Tibial artery (tissue), 4 donors: ENCODE measurements at regions not wholly inside any gene's neighbourhood (a gene's known extent, or its start where the extent isn't known, plus 50 kb on each side); places are given as distances from the start of the nearest gene placed in this dataset.
"Not testable (repeated sequence)": the region's sequence is repeated elsewhere in the genome, so short reads cannot be mapped to it uniquely, and the experiment has no call there.

Experiments used
- DNase-seq, 2 donors: peaks; one replicate each; pipeline ENCODE4 v3.0.0-alpha.2; 2019
- H3K27ac ChIP-seq, 2 donors: fragments of 200-600 bp; sonication (generic) in 1 of 2; 1 replicate in 1 of 2; 2 replicates in 1 of 2; pipeline ENCODE4 v1.5.1; 2018 to 2019; ENCODE audit warnings: mild to moderate bottlenecking in 1 of 2
- H3K27me3 ChIP-seq, 2 donors: fragments of 200-600 bp; sonication (generic) in 1 of 2; one replicate each; pipeline versions ENCODE4 v1.5.1 to v1.6.0; 2016 to 2019
- H3K36me3 ChIP-seq, 3 donors: fragments of 200-600 bp; sonication (generic) in 2 of 3; one replicate each; pipeline ENCODE4 v1.5.1; 2016 to 2019; ENCODE audit warnings: mild to moderate bottlenecking in 2 of 3
- H3K4me1 ChIP-seq, 4 donors: fragments of 200-600 bp; sonication (generic) in 2 of 4; 1 replicate in 3 of 4; 2 replicates in 1 of 4; pipeline ENCODE4 v1.5.1; 2016 to 2019
- H3K4me3 ChIP-seq, 2 donors: fragments of 200-600 bp; sonication (generic) in 1 of 2; 1 replicate in 1 of 2; 2 replicates in 1 of 2; pipeline ENCODE4 v1.5.1; 2018 to 2019; ENCODE audit warnings: mild to moderate bottlenecking in 2 of 2
- H3K9me3 ChIP-seq, 3 donors: fragments of 200-600 bp; sonication (generic) in 1 of 3; one replicate each; pipeline ENCODE4 v1.5.1; 2016 to 2019
- intact Hi-C: fragments of 100-400 bp; cut with DNase I; formaldehyde crosslinking; loops from one replicate; pipeline ENCODE4 v1.15.0; 2023; ENCODE audit warnings: low total_unique reads
- TF ChIP-seq, protein P1 (sequence below), 2 experiments: fragments of 200-600 bp in 1 of 2; fragments of 450-650 bp in 1 of 2; IDR thresholded peaks; one replicate each; pipeline ENCODE4 v1.5.1; 2017 to 2019; ENCODE audit warnings: antibody characterized with exemption in 2 of 2, mild to moderate bottlenecking in 1 of 2, moderate library complexity in 1 of 2

DNA sequence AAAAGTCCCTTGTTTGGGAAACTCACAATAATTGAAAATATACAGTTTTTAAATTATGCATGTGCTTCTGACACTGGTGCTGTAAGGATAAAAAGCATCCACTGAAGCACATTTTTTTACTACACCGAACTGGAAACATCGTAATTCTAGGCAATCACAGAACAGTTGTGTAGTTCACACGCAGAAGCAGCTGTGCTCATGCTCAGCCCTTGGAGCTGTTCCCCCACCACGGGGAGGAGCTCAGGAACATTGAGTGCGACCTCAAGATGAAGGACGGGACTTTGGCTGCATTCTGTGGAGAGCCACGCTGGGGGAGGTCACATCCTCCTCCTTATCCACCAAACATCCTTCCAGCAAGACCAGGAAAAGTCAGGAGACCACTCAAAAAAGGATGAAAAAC is 466.3 kb upstream of the CDH4 start:
- Histone ChIP-seq H3K27ac (no peak overlapping the region), H3K36me3 (no peaks in the 10 kb centered on the region), H3K9me3 (no peaks in the 10 kb centered on the region), H3K4me3 (no peak overlapping the region), H3K27me3 (no peaks in the 10 kb centered on the region), H3K4me1 (no peaks in the 10 kb centered on the region)
- intact Hi-C loops = no loop called here
- no peak for DNase-seq
- TF ChIP-seq, protein P1, sequence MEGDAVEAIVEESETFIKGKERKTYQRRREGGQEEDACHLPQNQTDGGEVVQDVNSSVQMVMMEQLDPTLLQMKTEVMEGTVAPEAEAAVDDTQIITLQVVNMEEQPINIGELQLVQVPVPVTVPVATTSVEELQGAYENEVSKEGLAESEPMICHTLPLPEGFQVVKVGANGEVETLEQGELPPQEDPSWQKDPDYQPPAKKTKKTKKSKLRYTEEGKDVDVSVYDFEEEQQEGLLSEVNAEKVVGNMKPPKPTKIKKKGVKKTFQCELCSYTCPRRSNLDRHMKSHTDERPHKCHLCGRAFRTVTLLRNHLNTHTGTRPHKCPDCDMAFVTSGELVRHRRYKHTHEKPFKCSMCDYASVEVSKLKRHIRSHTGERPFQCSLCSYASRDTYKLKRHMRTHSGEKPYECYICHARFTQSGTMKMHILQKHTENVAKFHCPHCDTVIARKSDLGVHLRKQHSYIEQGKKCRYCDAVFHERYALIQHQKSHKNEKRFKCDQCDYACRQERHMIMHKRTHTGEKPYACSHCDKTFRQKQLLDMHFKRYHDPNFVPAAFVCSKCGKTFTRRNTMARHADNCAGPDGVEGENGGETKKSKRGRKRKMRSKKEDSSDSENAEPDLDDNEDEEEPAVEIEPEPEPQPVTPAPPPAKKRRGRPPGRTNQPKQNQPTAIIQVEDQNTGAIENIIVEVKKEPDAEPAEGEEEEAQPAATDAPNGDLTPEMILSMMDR (IDR thresholded peaks at IDR 0.05) = no peak

DNA sequence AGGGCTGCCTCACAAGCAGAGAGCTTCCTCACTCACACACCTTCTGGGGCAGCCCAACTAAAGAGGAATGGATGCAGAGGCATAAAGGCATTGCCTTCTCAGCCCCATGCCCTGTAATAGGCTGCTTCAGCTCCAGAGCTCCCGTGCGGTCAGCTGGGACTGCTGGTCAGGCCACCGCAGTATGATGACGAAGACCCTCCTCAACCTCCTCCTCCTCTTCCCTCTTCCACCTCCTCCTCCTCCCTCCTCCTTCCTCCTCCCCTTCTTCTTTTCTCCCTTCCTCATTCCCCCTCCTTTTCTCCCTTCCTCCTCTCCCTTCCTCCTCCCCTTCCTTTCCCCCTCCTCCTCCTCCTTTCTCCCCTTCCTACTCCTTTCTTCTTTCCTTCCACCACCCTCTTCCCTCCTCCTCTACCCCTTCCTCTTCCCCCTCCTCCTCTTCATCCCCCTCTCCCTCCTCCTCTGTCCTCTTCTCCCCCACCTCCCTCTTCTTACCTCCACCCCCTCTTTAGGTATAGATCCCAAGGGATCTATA is 465.3 kb upstream of the CDH4 start:
- no peak for DNase-seq

DNA sequence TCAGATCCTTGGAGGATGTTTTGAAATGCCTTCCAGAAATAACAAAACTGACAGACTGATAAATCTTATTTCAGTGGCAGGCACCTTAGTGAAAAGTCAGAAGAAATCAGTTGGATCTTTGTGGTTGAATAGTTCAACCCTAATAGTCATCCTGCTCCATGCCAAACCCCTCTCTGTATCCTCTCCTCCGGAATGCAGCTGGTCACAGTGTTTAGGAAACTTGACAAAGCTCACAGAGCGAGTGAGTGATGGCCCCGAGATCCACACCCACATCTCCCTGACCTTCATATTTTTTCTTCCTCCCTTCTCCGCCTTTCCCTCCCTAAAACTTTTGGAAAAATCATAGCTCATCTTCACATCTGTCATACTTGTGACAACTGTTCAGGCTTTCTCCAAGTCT is 464.8 kb upstream of the CDH4 start:
- DNase-seq = no peak
- Histone ChIP-seq H3K4me1 (no peaks in the 10 kb centered on the region), H3K27me3 (no peaks in the 10 kb centered on the region), H3K36me3 (no peaks in the 10 kb centered on the region), H3K9me3 (no peaks in the 10 kb centered on the region), H3K27ac (no peak overlapping the region), H3K4me3 (no peak overlapping the region)
- intact Hi-C loops = no loop called here
- TF ChIP-seq, protein P1 (IDR thresholded peaks at IDR 0.05) = no peak

More for the DNA sequence above, 465.3 kb upstream of the CDH4 start:
- Histone ChIP-seq H3K27ac (no peak overlapping the region), H3K27me3 (no peaks in the 10 kb centered on the region), H3K36me3 (no peaks in the 10 kb centered on the region), H3K4me1 (no peaks in the 10 kb centered on the region), H3K4me3 (no peak overlapping the region), H3K9me3 (no peaks in the 10 kb centered on the region)
- TF ChIP-seq, protein P1 (IDR thresholded peaks at IDR 0.05) = no peak
- intact Hi-C loops = no loop called here

DNA sequence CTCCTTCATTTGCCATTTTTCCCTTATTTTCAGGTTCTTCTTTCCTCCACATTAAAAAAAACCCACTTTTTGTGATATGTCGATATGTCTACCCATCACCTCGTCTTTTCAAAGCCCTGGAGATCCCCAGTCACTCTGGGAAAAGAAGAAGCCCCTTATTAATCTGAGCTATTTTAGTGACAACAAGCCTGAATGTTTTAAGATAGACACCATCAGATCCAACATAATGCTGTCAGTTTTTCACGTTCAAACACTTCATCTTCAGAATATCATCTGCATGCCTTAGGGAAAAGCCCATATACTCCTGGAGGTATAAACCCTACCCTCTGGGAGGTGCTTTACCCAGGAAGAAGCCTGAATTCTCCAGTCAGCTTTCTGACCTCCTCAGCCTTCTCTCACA is 464.0 kb upstream of the CDH4 start:
- Histone ChIP-seq H3K4me1 (no peaks in the 10 kb centered on the region), H3K27me3 (no peaks in the 10 kb centered on the region), H3K36me3 (no peaks in the 10 kb centered on the region), H3K9me3 (no peaks in the 10 kb centered on the region), H3K27ac (no peak overlapping the region), H3K4me3 (no peak overlapping the region)
- DNase-seq = no peak
- intact Hi-C loops = no loop called here
- TF ChIP-seq, protein P1 (IDR thresholded peaks at IDR 0.05) = no peak

DNA sequence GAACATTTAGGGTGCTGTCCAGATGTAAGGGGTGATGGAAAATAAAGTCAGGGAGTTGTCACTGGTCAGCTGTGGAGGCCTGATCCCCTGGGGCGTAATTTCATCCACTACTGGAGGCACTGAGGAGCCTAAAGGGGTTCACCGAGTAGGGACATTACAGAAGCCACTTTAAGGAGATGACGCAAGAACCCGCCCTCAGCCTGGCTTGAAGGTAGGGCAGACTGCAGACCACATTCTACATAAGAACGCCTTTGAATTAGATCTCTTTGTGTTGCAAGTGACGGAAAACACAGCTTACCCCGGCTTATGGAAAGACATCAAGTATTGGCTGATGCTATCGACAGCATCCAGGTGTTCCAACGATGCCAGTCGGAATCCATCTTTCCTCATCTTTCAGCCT is 462.7 kb upstream of the CDH4 start:
- Histone ChIP-seq H3K27me3 (peaks cover 0 to under 1% of the 10 kb centered on the region in 2 donors), H3K27ac (no peak overlapping the region), H3K4me3 (no peak overlapping the region), H3K36me3 (no peaks in the 10 kb centered on the region), H3K9me3 (no peaks in the 10 kb centered on the region), H3K4me1 (no peaks in the 10 kb centered on the region)
- no peak for DNase-seq
- TF ChIP-seq, protein P1 (IDR thresholded peaks at IDR 0.05) = no peak
- intact Hi-C loops = no loop called here

DNA sequence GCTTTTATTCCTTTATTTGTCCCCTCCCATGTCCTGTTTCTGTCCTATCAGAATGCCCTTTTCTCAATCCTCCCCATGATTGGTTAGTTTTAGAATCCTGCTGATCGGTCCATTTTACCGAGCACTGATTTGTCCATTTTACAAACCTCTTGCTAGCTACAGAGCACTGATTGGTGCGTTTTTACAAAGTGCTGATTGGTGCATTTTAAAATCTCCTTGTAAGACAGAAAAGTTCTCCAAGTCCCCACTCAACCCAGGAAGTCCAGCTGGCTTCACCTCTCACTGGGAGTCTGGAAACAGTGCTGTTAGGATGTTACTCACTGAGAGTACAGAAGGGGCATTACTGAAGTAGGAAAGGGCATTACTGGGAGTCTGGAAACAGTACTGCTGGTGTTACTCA is 461.7 kb upstream of the CDH4 start:
- H3K36me3 ChIP-seq, intact Hi-C loops: not testable (repeated sequence)

More for the DNA sequence above, 461.7 kb upstream of the CDH4 start:
- H3K9me3 ChIP-seq, H3K4me3 ChIP-seq, DNase-seq, H3K4me1 ChIP-seq, H3K27ac ChIP-seq, H3K27me3 ChIP-seq: not testable (repeated sequence)
